Caco-2 (cell line): ENCODE measurements at regions not wholly inside any gene's neighbourhood (a gene's known extent, or its start where the extent isn't known, plus 50 kb on each side); places are given as distances from the start of the nearest gene placed in this dataset.

Experiments
- BruUV-seq: library from RNA; stranded (reverse); fragments of 400-500 nt; replicated peaks from 2 replicates; lab custom pipeline; 2021; lab: Mats Ljungman, UMichigan
- CTCF ChIA-PET: fragments of 300-600 bp; sonication (Branson Sonifier 250); formaldehyde crosslinking; loops from one replicate; lab custom pipeline; 2022; ENCODE audit warnings: antibody characterized with exemption; lab: Charles Lee
- POLR2A ChIA-PET: fragments of 300-600 bp; sonication (Branson Sonifier 250); formaldehyde crosslinking; loops from one replicate; lab custom pipeline; 2022; ENCODE audit warnings: antibody characterized with exemption; lab: Charles Lee
- DNase-seq, 2 experiments: peaks; one replicate each; pipeline versions ENCODE4 v3.0.0 to v3.0.0-alpha.2; 2020 to 2022
- H3K27me3 ChIP-seq: replicated peaks from 2 replicates; pipeline ENCODE4 v1.6.0; 2011; ENCODE audit warnings: low read length; ENCODE audit not compliant: control insufficient read depth, insufficient read depth
- H3K36me3 ChIP-seq: 2 replicates; pipeline ENCODE4 v1.5.1; 2011; ENCODE audit warnings: low read length; ENCODE audit not compliant: control insufficient read depth, insufficient read depth
- H3K4me1 ChIP-seq: fragments of 250-450 bp; sonication (Bioruptor Pico); 2 replicates; pipeline ENCODE4 v1.5.1; 2020; ENCODE audit warnings: mild to moderate bottlenecking
- H3K4me3 ChIP-seq: 2 replicates; pipeline ENCODE4 v1.5.1; 2011; ENCODE audit warnings: low read depth, mild to moderate bottlenecking, control low read depth, low read length
- H3K9me3 ChIP-seq: fragments of 250-450 bp; sonication (Bioruptor Pico); 2 replicates; pipeline ENCODE4 v1.5.1; 2020; ENCODE audit warnings: mild to moderate bottlenecking, moderate library complexity
- H3K27ac Mint-ChIP-seq: one replicate; pipeline ENCODE4 v1.8.0; 2022; ENCODE audit warnings: mixed read lengths; ENCODE audit not compliant: unreplicated experiment
- H3K27me3 Mint-ChIP-seq: one replicate; pipeline ENCODE4 v1.8.0; 2022; ENCODE audit warnings: mixed read lengths; ENCODE audit not compliant: insufficient read depth, unreplicated experiment
- H3K36me3 Mint-ChIP-seq: one replicate; pipeline ENCODE4 v1.8.0; 2022; ENCODE audit warnings: mild to moderate bottlenecking, mixed read lengths; ENCODE audit not compliant: insufficient read depth, unreplicated experiment
- H3K4me1 Mint-ChIP-seq: one replicate; pipeline ENCODE4 v1.8.0; 2022; ENCODE audit warnings: low read depth, mixed read lengths; ENCODE audit not compliant: unreplicated experiment
- H3K4me3 Mint-ChIP-seq: one replicate; pipeline ENCODE4 v1.8.0; 2022; ENCODE audit warnings: mild to moderate bottlenecking, moderate library complexity, mixed read lengths; ENCODE audit not compliant: unreplicated experiment
- H3K9me3 Mint-ChIP-seq: one replicate; pipeline ENCODE4 v1.8.0; 2022; ENCODE audit warnings: mixed read lengths; ENCODE audit not compliant: unreplicated experiment
- intact Hi-C: fragments of 100-400 bp; cut with micrococcal nuclease; formaldehyde crosslinking; loops from one replicate; pipeline ENCODE4 v1.10.0; 2022; ENCODE audit not compliant: unreplicated experiment
- TF ChIP-seq, protein P1 (sequence below), 2 experiments: fragments of 200-600 bp in 1 of 2; IDR thresholded peaks; 1 replicate in 1 of 2; 2 replicates in 1 of 2; pipeline versions ENCODE4 v1.5.1 to v1.8.0; 2011 to 2022; ENCODE audit warnings: antibody characterized with exemption in 1 of 2, control low read depth in 1 of 2, inconsistent platforms in 1 of 2, low read depth in 1 of 2, low read length in 1 of 2, mild to moderate bottlenecking in 1 of 2, moderate library complexity in 1 of 2; ENCODE audit not compliant: insufficient read depth in 1 of 2, severe bottlenecking in 1 of 2, unreplicated experiment in 1 of 2

GRCh38 chr13:80244574-80244973, 96.4 kb downstream of the SPRY2 start:
- Histone ChIP-seq H3K27me3 (no peaks in the 10 kb centered on the region), H3K4me1 (peaks cover 5% of the 10 kb centered on the region; the same call in 1 of the 2 replicates), H3K9me3 (no peaks in the 10 kb centered on the region), H3K4me3 (no peak overlapping the region), H3K36me3 (no peaks in the 10 kb centered on the region)
- Mint-ChIP-seq H3K27me3 (no peaks in the 10 kb centered on the region), H3K4me1 (peaks cover 6% of the 10 kb centered on the region), H3K4me3 (no peak overlapping the region), H3K27ac (no peak overlapping the region), H3K9me3 (no peaks in the 10 kb centered on the region), H3K36me3 (no peaks in the 10 kb centered on the region)
- ChIA-PET POLR2A (no interaction called here), CTCF (no interaction called here)
- no peak for DNase-seq
- TF ChIP-seq, protein P1, sequence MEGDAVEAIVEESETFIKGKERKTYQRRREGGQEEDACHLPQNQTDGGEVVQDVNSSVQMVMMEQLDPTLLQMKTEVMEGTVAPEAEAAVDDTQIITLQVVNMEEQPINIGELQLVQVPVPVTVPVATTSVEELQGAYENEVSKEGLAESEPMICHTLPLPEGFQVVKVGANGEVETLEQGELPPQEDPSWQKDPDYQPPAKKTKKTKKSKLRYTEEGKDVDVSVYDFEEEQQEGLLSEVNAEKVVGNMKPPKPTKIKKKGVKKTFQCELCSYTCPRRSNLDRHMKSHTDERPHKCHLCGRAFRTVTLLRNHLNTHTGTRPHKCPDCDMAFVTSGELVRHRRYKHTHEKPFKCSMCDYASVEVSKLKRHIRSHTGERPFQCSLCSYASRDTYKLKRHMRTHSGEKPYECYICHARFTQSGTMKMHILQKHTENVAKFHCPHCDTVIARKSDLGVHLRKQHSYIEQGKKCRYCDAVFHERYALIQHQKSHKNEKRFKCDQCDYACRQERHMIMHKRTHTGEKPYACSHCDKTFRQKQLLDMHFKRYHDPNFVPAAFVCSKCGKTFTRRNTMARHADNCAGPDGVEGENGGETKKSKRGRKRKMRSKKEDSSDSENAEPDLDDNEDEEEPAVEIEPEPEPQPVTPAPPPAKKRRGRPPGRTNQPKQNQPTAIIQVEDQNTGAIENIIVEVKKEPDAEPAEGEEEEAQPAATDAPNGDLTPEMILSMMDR (IDR thresholded peaks at IDR 0.05; ENCODE audit: insufficient read depth in 1 of 2, low read depth in 1 of 2, low read length in 1 of 2, severe bottlenecking in 1 of 2, unreplicated experiment in 1 of 2) = no peak
- no TSS peak for BruUV-seq
- intact Hi-C loops = no loop called here

DNA sequence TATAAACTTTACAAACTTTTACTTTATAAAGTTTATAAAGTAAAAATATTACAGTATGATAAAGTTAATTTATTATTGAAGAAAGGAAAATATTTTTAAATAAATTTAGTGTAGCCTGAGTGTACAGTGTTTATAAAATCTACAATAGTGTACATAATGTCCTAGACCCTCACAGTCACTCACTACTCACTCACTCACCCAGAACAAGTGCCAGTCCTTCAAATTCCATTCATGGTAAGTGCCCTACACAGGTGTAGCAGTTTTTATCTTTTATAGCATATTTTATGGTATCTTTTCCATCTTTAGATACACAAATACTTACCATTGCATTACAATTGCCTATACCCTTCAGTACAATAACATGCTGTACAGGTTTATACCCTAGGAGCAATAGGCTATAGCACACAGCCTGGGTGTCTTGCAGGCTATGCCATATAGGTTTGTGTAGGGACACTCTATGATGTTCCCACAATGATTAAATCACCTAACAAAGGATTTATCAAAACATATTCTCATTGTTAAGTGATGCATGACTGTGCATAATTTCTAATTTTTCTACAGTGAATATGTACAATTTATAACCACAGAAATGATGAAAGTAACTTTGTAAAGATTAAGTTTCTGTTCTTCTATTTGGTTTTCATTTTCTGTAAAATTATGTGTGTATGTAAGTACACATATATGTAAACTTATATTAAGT, 98.0 kb downstream of the SPRY2 start:
- intact Hi-C loops = no loop called here
- no peaks in the 10 kb centered on the region for H3K9me3 Mint-ChIP-seq
- no TSS peak for BruUV-seq
- H3K36me3 Mint-ChIP-seq = no peaks in the 10 kb centered on the region
- H3K4me3 ChIP-seq = no peak overlapping the region
- H3K4me1 ChIP-seq = peaks cover 5% of the 10 kb centered on the region; the same call in 1 of the 2 replicates
- TF ChIP-seq, protein P1 (IDR thresholded peaks at IDR 0.05; ENCODE audit: insufficient read depth in 1 of 2, low read depth in 1 of 2, low read length in 1 of 2, severe bottlenecking in 1 of 2, unreplicated experiment in 1 of 2) = no peak
- H3K36me3 ChIP-seq = no peaks in the 10 kb centered on the region
- no peak for DNase-seq
- no peaks in the 10 kb centered on the region for H3K9me3 ChIP-seq
- no peak overlapping the region for H3K27ac Mint-ChIP-seq
- no peaks in the 10 kb centered on the region for H3K27me3 Mint-ChIP-seq
- CTCF ChIA-PET = no interaction called here
- peaks cover 6% of the 10 kb centered on the region for H3K4me1 Mint-ChIP-seq
- H3K27me3 ChIP-seq = no peaks in the 10 kb centered on the region
- H3K4me3 Mint-ChIP-seq = no peak overlapping the region
- POLR2A ChIA-PET = no interaction called here

GRCh38 chr13:80239571-80240255, 101.2 kb downstream of the SPRY2 start:
- Mint-ChIP-seq H3K4me1 (peaks cover 18% of the 10 kb centered on the region), H3K27ac (no peak overlapping the region), H3K9me3 (no peaks in the 10 kb centered on the region), H3K4me3 (no peak overlapping the region), H3K27me3 (no peaks in the 10 kb centered on the region), H3K36me3 (no peaks in the 10 kb centered on the region)
- H3K36me3 ChIP-seq = no peaks in the 10 kb centered on the region
- no TSS peak for BruUV-seq
- H3K27me3 ChIP-seq = no peaks in the 10 kb centered on the region
- TF ChIP-seq, protein P1 (IDR thresholded peaks at IDR 0.05; ENCODE audit: insufficient read depth in 1 of 2, low read depth in 1 of 2, low read length in 1 of 2, severe bottlenecking in 1 of 2, unreplicated experiment in 1 of 2) = no peak
- no peak overlapping the region for H3K4me3 ChIP-seq
- CTCF ChIA-PET = no interaction called here
- POLR2A ChIA-PET = no interaction called here
- peaks cover 18% of the 10 kb centered on the region for H3K4me1 ChIP-seq
- no peaks in the 10 kb centered on the region for H3K9me3 ChIP-seq
- intact Hi-C loops = no loop called here
- no peak for DNase-seq
